ENCODE measurements at regions not wholly inside any gene's neighbourhood (a gene's known extent, or its start where the extent isn't known, plus 50 kb on each side); places are given as distances from the start of the nearest gene placed in this dataset.
"Not testable (repeated sequence)": the region's sequence is repeated elsewhere in the genome, so short reads cannot be mapped to it uniquely, and the experiment has no call there.

- DNase-seq, result no peak
Observed at GRCh38 chr9:27828908-27829307, 255.6 kb upstream of the C9orf72 start.

GRCh38 chr9:27829621-27830020, 256.3 kb upstream of the C9orf72 start:
- no peak for DNase-seq

- not testable (repeated sequence) for DNase-seq
Observed at GRCh38 chr9:27832108-27832507, 258.8 kb upstream of the C9orf72 start.

GRCh38 chr9:27835286-27835685, 262.0 kb upstream of the C9orf72 start:
- no peak for DNase-seq

- no peak for DNase-seq
Observed at GRCh38 chr9:27835746-27836145, 262.5 kb upstream of the C9orf72 start.

- DNase-seq, result no peak
Observed at GRCh38 chr9:27836661-27837401, 263.6 kb upstream of the C9orf72 start.

GRCh38 chr9:27838876-27839275, 265.6 kb upstream of the C9orf72 start:
- no peak for DNase-seq

- not testable (repeated sequence) for DNase-seq
Observed at GRCh38 chr9:27839767-27840166, 266.5 kb upstream of the C9orf72 start.

- no peak for DNase-seq
Observed at GRCh38 chr9:27844797-27845196, 271.5 kb upstream of the C9orf72 start.

- no peak for DNase-seq
Observed at GRCh38 chr9:27847380-27847779, 274.1 kb upstream of the C9orf72 start.

- DNase-seq, result no peak
Observed at GRCh38 chr9:27847818-27848217, 274.5 kb upstream of the C9orf72 start.

- DNase-seq, result no peak
Observed at GRCh38 chr9:27848315-27848714, 275.0 kb upstream of the C9orf72 start.

GRCh38 chr9:27851858-27852257, 278.6 kb upstream of the C9orf72 start:
- DNase-seq, result no peak

- DNase-seq, result no peak
Observed at GRCh38 chr9:27853529-27853928, 280.2 kb upstream of the C9orf72 start.

GRCh38 chr9:27856054-27856453, 282.8 kb upstream of the C9orf72 start:
- DNase-seq, result no peak

- no peak for DNase-seq
Observed at GRCh38 chr9:27856748-27857147, 283.5 kb upstream of the C9orf72 start.

- DNase-seq, result no peak
Observed at GRCh38 chr9:27861887-27862286, 288.6 kb upstream of the C9orf72 start.

GRCh38 chr9:27864644-27865438, 291.6 kb upstream of the C9orf72 start:
- DNase-seq, result no peak

- DNase-seq, result no peak
Observed at GRCh38 chr9:27866741-27867140, 293.5 kb upstream of the C9orf72 start.

GRCh38 chr9:27870404-27870803, 297.1 kb upstream of the C9orf72 start:
- DNase-seq, result no peak

GRCh38 chr9:27880156-27880555, 306.9 kb upstream of the C9orf72 start:
- no peak for DNase-seq

GRCh38 chr9:27880635-27881034, 307.4 kb upstream of the C9orf72 start:
- no peak for DNase-seq

GRCh38 chr9:27888661-27889295, 315.5 kb upstream of the C9orf72 start:
- no peak for DNase-seq

GRCh38 chr9:27924502-27924901, 351.2 kb upstream of the C9orf72 start:
- no peak for DNase-seq

Measured in SIG-M5 (cell line).